ENCODE measurements at regions not wholly inside any gene's neighbourhood (a gene's known extent, or its start where the extent isn't known, plus 50 kb on each side); places are given as distances from the start of the nearest gene placed in this dataset.

GRCh38 chr3:39593341-39593740 lies 125.9 kb downstream of the MOBP start:
- 61 to 63% methylated on average over 3 of the region's 3 CpGs for WGBS, 2 donors (ENCODE audit: low coverage in 1 of 2)
- Histone ChIP-seq H3K4me3 (no peak overlapping the region), H3K9me3 (no peaks in the 10 kb centered on the region), H3K36me3 (no peaks in the 10 kb centered on the region), H3K27ac (no peak overlapping the region), H3K27me3 (no peaks in the 10 kb centered on the region), H3K4me1 (no peaks in the 10 kb centered on the region)
- in situ Hi-C loops (cut with MboI; ENCODE audit: low pct_ligation_motif_present in 1 of 4, low pct_unique_long_range_greater_than_20kb in 1 of 4, low sequenced_read_pairs in 3 of 4) (no loop called here), intact Hi-C loops (cut with DNase I; ENCODE audit: low total_unique reads) (no loop called here)
- no peak for TF ChIP-seq EP300 (IDR thresholded peaks at IDR 0.05; ENCODE audit: low read depth)
- no peak for TF ChIP-seq CTCF (IDR thresholded peaks at IDR 0.05)
- TF ChIP-seq POLR2AphosphoS5 (IDR thresholded peaks at IDR 0.05): no peak
- no peak for TF ChIP-seq POLR2A (IDR thresholded peaks at IDR 0.05)
- DNase-seq: no peak

- no peak overlapping the region for H3K4me3 ChIP-seq
- no peaks in the 10 kb centered on the region for H3K27me3 ChIP-seq
- no peaks in the 10 kb centered on the region for H3K4me1 ChIP-seq
- in situ Hi-C loops (cut with MboI; ENCODE audit: low pct_ligation_motif_present in 1 of 4, low pct_unique_long_range_greater_than_20kb in 1 of 4, low sequenced_read_pairs in 3 of 4) (no loop called here), intact Hi-C loops (cut with DNase I; ENCODE audit: low total_unique reads) (no loop called here)
- H3K9me3 ChIP-seq: no peaks in the 10 kb centered on the region
- H3K36me3 ChIP-seq: no peaks in the 10 kb centered on the region
- TF ChIP-seq CTCF (IDR thresholded peaks at IDR 0.05) (no peak), POLR2AphosphoS5 (IDR thresholded peaks at IDR 0.05) (no peak), POLR2A (IDR thresholded peaks at IDR 0.05) (no peak), EP300 (IDR thresholded peaks at IDR 0.05; ENCODE audit: low read depth) (no peak)
- no peak overlapping the region for H3K27ac ChIP-seq
- no peak for DNase-seq
- WGBS, 2 donors (ENCODE audit: low coverage in 1 of 2): 36 to 40% methylated on average over 2 of the region's 2 CpGs
Observed at GRCh38 chr3:39601241-39601640, 133.8 kb downstream of the MOBP start.

- no peaks in the 10 kb centered on the region for H3K4me1 ChIP-seq
- WGBS, 2 donors (ENCODE audit: low coverage in 1 of 2): 96% methylated on average over 1 of the region's 1 CpG; no CpG with 5 or more reads in 1 of the 2 donors
- TF ChIP-seq POLR2AphosphoS5 (IDR thresholded peaks at IDR 0.05) (no peak), CTCF (IDR thresholded peaks at IDR 0.05) (no peak), EP300 (IDR thresholded peaks at IDR 0.05; ENCODE audit: low read depth) (no peak), POLR2A (IDR thresholded peaks at IDR 0.05) (no peak)
- H3K27ac ChIP-seq: no peak overlapping the region
- in situ Hi-C loops (cut with MboI; ENCODE audit: low pct_ligation_motif_present in 1 of 4, low pct_unique_long_range_greater_than_20kb in 1 of 4, low sequenced_read_pairs in 3 of 4): no loop called here
- intact Hi-C loops (cut with DNase I; ENCODE audit: low total_unique reads): no loop called here
- DNase-seq: no peak
- H3K27me3 ChIP-seq: no peaks in the 10 kb centered on the region
- no peaks in the 10 kb centered on the region for H3K9me3 ChIP-seq
- no peak overlapping the region for H3K4me3 ChIP-seq
- no peaks in the 10 kb centered on the region for H3K36me3 ChIP-seq
Observed at GRCh38 chr3:39605837-39606236, 138.4 kb downstream of the MOBP start.

GRCh38 chr3:39626198-39626597 lies 158.7 kb downstream of the MOBP start:
- Histone ChIP-seq H3K4me3 (no peak overlapping the region), H3K9me3 (peaks cover 3 to 9% of the 10 kb centered on the region in 2 donors), H3K4me1 (no peaks in the 10 kb centered on the region), H3K27me3 (no peaks in the 10 kb centered on the region), H3K27ac (no peak overlapping the region), H3K36me3 (no peaks in the 10 kb centered on the region)
- DNase-seq: no peak
- intact Hi-C loops (cut with DNase I; ENCODE audit: low total_unique reads): no loop called here
- in situ Hi-C loops (cut with MboI; ENCODE audit: low pct_ligation_motif_present in 1 of 4, low pct_unique_long_range_greater_than_20kb in 1 of 4, low sequenced_read_pairs in 3 of 4): no loop called here
- WGBS, 2 donors (ENCODE audit: low coverage in 1 of 2): 82 to 93% methylated on average over 1 of the region's 1 CpG
- TF ChIP-seq POLR2A (IDR thresholded peaks at IDR 0.05) (no peak), EP300 (IDR thresholded peaks at IDR 0.05; ENCODE audit: low read depth) (no peak)

- Histone ChIP-seq H3K27ac (no peak overlapping the region), H3K4me3 (no peak overlapping the region), H3K36me3 (no peaks in the 10 kb centered on the region), H3K4me1 (no peaks in the 10 kb centered on the region), H3K27me3 (no peaks in the 10 kb centered on the region), H3K9me3 (peaks cover 0 to 9% of the 10 kb centered on the region in 2 donors)
- TF ChIP-seq POLR2AphosphoS5 (IDR thresholded peaks at IDR 0.05): no peak
- no peak for TF ChIP-seq POLR2A (IDR thresholded peaks at IDR 0.05)
- TF ChIP-seq CTCF (IDR thresholded peaks at IDR 0.05): no peak
- TF ChIP-seq EP300 (IDR thresholded peaks at IDR 0.05; ENCODE audit: low read depth): no peak
- DNase-seq: no peak
- intact Hi-C loops (cut with DNase I; ENCODE audit: low total_unique reads): no loop called here
- WGBS, 2 donors (ENCODE audit: low coverage in 1 of 2): 51 to 56% methylated on average over 5 of the region's 5 CpGs
- in situ Hi-C loops (cut with MboI; ENCODE audit: low pct_ligation_motif_present in 1 of 4, low pct_unique_long_range_greater_than_20kb in 1 of 4, low sequenced_read_pairs in 3 of 4): no loop called here
Observed at GRCh38 chr3:39631136-39631535, 163.7 kb downstream of the MOBP start.
